Activated CD4-positive, alpha-beta T cell treated with anti-CD3 and anti-CD28 coated beads for 24 hours (primary cell): ENCODE measurements at regions not wholly inside any gene's neighbourhood (a gene's known extent, or its start where the extent isn't known, plus 50 kb on each side); places are given as distances from the start of the nearest gene placed in this dataset.

Source experiments
- DNase-seq, 2 donors: peaks; one replicate each; pipeline ENCODE4 v3.0.0-alpha.2; 2020; ENCODE audit warnings: low read depth in 2 of 2

- DNase-seq, result no peak
Measured at GRCh38 chr12:13841358-13841757, 140.0 kb downstream of the GRIN2B start.

GRCh38 chr12:13839365-13840336 is 141.8 kb downstream of the GRIN2B start:
- no peak for DNase-seq

- DNase-seq, result no peak
Measured at GRCh38 chr12:13836099-13836498, 145.3 kb downstream of the GRIN2B start.

DNA sequence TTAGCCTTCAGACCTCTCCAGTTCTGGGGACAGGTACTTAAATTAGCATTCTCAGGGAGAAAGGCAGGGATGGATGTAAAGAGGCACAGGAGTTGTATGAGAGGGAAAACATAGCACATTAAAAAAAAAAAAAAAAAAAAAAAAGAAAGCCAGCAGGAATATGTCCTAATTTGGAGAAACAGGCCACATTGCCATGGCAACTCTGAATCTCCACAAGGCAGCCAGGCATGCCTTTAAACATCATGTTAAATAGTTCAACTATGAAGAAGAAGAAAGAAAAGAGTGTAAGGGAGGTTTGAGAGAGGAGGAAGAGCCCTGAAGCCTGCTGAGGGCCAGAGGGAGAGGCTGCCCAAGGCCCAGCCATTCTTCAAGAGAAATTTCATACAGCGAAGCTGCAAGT is 145.8 kb downstream of the GRIN2B start:
- no peak for DNase-seq

- no peak for DNase-seq
Measured at GRCh38 chr12:13834241-13834640, 147.2 kb downstream of the GRIN2B start.

GRCh38 chr12:13817131-13817530 is 164.3 kb downstream of the GRIN2B start:
- DNase-seq, result no peak

- DNase-seq, result no peak
Measured at GRCh38 chr12:13816394-13816793, 165.0 kb downstream of the GRIN2B start.

- DNase-seq, result no peak
Measured at GRCh38 chr12:13812168-13812567, 169.2 kb downstream of the GRIN2B start.

GRCh38 chr12:13811061-13811460 is 170.3 kb downstream of the GRIN2B start:
- DNase-seq, result no peak

DNA sequence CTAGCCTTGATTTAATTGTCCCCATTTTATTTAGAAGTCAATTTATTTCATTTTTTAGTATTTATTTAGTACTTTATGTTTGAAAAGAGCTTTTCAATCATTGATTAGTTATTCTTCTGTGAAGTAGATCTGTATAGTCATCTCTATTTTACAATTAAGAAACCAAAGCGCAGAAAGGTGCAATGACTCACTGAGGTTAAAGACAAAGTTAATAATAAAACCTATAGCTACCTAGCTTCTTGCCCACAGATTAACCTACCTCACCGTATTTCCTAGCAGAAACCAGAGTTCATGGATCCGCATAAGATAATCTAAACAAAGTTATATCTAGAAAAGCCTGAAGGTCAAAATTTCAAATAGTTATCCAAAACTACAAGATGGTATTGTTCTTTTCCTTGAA is 176.4 kb downstream of the GRIN2B start:
- DNase-seq, result no peak

DNA sequence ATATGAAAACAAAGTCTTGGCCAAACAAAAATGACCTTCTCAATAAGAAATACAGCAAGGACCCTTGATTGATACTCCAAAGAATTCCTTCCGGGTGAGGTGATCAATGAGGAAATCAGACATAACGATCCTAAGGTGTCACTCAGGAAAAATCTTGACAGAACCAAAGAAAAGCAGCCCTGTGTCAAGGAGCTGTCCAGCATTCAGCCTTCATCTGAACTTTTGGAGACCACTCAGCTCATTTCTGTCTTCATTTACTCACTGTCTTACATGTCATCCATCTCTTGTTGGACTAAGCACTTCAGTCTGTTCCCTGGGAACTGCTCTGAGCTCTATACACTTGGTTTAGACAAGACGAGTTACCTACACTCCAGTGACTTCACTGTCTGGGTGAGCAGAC is 179.9 kb downstream of the GRIN2B start:
- DNase-seq, result no peak

- no peak for DNase-seq
Measured at GRCh38 chr12:13799574-13799973, 181.8 kb downstream of the GRIN2B start.

DNA sequence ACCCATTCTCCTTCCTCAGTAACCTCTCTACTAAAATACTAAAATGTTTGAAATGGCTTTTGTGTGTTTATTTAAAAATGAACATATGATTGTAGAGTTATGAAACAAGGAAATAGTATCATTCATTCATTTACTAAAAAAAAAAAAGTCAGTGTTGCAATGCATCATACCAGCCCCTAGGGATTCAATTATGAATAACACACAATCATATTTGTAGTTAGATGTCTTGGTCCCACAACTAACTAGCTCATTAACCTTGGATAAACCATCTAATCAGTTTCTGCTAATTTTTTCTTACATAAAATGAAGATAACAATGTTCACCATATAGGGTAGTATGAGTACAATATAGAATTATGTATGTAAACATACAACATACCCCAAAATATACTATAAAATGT is 183.2 kb downstream of the GRIN2B start:
- DNase-seq, result no peak

GRCh38 chr12:13794706-13795105 is 186.7 kb downstream of the GRIN2B start:
- DNase-seq, result no peak

DNA sequence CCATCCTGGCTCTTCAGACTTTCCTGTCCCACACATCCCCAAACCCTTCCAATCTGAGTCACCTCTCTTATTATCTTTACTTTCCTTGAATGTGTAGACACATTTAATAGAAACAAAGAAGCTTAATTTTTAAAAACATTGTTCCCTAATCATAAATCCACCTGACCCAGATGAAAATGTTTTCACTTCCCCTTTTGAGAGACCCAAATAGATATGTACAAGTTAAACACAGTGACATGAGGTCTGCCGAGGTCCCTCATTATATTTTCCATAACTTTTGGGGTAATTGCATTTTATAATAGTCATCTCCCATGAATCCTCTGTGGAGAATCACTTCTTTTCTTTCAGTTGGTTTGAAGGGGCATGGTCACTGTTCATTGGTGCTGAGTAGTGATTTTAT is 191.1 kb downstream of the GRIN2B start:
- DNase-seq, result no peak

DNA sequence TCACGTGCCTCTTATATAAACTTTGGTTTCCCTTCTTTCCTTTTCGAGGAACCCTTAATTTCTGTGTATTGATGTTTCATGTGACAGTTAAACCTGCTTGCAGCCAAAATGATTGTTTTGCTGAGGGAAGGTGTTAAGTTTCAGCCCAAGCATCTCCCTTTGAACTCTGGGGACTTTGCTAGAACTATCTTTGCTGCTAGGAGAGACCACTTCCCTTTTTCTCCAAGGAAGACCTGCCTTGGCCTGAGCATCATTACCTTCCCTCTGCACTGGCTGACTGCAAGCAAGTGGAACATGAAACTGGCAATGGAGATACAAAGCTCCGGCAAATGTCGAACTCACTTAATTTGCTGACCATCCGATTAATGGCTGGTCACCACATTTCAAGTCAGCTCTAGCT is 192.8 kb downstream of the GRIN2B start:
- DNase-seq, result no peak

GRCh38 chr12:13786646-13787045 is 194.8 kb downstream of the GRIN2B start:
- no peak for DNase-seq

DNA sequence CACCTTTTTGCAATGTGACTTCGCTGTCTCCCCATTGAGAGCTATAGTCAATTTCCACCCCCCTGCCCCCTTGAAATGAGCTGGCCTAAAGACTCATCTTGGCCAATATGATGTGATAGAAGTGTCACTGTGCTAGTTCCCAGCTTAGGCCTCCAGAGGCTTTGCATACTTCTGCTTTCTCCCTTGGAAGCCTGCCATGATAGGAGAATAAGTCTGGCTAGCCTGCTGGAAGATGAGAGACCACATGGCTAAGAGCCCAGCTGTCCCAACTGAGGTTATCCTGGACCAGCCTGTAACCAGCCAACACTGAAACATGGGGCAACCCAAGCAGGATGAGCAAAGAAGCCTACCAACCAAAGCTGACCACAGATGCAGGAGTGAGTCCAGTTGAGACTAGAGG is 196.9 kb downstream of the GRIN2B start:
- no peak for DNase-seq

GRCh38 chr12:13780453-13780852 is 200.9 kb downstream of the GRIN2B start:
- DNase-seq, result no peak

DNA sequence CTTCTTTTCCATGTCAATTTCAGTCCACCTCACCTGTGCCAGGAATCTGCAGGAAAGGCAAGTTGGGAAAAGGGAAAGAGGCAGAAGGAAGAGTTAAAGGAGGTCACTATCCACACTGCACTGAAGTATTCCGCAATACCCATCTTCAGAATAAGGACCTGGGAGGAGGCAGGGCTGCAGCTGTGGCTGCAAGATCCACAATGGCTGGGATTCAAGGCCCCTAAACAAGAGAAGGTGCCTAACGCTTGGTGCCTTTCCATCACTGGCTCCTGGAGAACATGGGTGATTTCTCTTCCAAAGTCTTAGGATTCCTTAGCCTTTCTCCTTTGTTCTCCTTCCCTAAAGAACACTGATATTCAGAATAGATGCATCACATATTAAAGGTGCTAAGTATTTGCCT is 204.0 kb downstream of the GRIN2B start:
- no peak for DNase-seq

DNA sequence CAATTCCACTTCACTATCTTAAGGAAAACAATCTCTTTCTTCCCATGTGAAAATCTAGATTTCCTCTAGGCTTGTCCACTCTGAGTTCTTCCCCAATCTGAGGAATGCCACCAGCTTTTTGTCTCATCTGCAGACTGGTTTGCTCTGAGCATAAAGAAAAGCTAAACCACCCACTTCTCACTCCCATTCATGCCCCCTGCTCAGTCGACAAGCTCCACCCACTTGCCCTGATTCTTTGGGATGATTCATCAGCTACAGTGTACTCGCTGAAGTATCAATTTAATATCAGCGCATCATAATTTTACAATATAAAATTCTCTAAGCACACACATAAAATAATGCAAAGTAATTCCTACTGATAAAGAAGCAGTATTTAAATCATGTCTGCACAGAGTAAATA is 209.1 kb downstream of the GRIN2B start:
- no peak for DNase-seq

DNA sequence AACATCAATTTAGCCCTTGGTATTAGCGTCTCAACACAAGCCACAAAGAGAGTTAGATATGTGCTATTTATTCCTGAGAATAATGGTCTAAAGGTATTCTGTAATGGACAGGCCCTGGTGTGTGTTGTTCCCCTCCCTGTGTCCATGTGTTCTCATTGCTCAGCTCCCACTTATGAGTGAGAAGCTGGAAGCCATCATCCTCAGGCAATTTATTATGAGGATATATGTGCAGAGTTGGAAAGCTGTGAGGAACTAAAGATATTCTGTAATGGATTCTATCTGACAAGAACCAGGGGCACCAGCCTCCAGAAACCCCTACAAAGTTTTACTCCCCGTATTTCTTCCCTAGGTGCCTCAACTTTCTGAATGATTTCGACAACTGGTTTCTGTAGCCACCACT is 210.8 kb downstream of the GRIN2B start:
- DNase-seq, result no peak

DNA sequence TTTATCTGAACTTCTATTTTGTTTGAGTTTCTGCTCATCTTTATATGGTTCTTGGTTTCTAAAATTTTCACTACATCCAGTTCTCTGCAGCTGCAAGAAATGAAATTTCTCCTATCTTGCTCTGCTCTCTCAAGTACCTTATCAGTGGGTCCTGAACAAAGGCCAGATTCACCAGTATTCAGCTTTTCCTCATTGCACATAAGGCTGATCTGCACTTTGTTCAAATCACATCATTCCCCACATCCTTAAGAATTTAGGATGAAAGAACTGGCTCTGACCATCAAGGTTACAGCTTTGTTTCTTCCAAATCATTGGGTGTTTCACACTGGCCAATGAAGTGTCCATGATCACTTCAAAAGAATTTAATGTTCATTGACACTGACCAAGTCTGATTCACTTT is 211.4 kb downstream of the GRIN2B start:
- no peak for DNase-seq

- no peak for DNase-seq
Measured at GRCh38 chr12:13769273-13769672, 212.1 kb downstream of the GRIN2B start.
